Lung (tissue), 11 donors: ENCODE measurements at regions not wholly inside any gene's neighbourhood (a gene's known extent, or its start where the extent isn't known, plus 50 kb on each side); places are given as distances from the start of the nearest gene placed in this dataset.

Experiments
- ATAC-seq: fragments of 200-7000 bp; cut with Tn5 transposase; one replicate; pipeline ENCODE4 v1.9.1; 2020; ENCODE audit warnings: moderate number of reproducible peaks; ENCODE audit not compliant: insufficient read depth, low FRiP score
- DNase-seq, 3 donors: peaks; one replicate each; pipeline ENCODE4 v3.0.0-alpha.2; 2013 to 2017
- H3K27ac ChIP-seq, 2 donors: one replicate each; pipeline ENCODE4 v1.5.1; 2013; ENCODE audit warnings: mild to moderate bottlenecking in 2 of 2, moderate library complexity in 2 of 2, control low read depth in 1 of 2, inconsistent platforms in 1 of 2, low read depth in 1 of 2, low read length in 1 of 2
- H3K27me3 ChIP-seq, 3 donors: one replicate each; pipeline ENCODE4 v1.5.1; 2013; ENCODE audit warnings: low read length in 2 of 3; ENCODE audit not compliant: control insufficient read depth in 3 of 3, insufficient read depth in 3 of 3
- H3K36me3 ChIP-seq, 4 donors: one replicate each; pipeline ENCODE4 v1.5.1; 2013; ENCODE audit warnings: low read length in 4 of 4, mild to moderate bottlenecking in 1 of 4, moderate library complexity in 1 of 4; ENCODE audit not compliant: control insufficient read depth in 4 of 4, insufficient read depth in 4 of 4
- H3K4me1 ChIP-seq, 5 donors: one replicate each; pipeline ENCODE4 v1.5.1; 2013; ENCODE audit warnings: low read length in 5 of 5, mild to moderate bottlenecking in 2 of 5, moderate library complexity in 1 of 5; ENCODE audit not compliant: control insufficient read depth in 5 of 5, insufficient read depth in 5 of 5
- H3K4me3 ChIP-seq: one replicate; pipeline ENCODE4 v1.5.1; 2013; ENCODE audit warnings: mild to moderate bottlenecking, control low read depth, moderate library complexity
- H3K9ac ChIP-seq, 2 donors: one replicate each; pipeline ENCODE4 v1.5.1; 2013; ENCODE audit warnings: low read length in 2 of 2, control low read depth in 1 of 2; ENCODE audit not compliant: insufficient read depth in 1 of 2
- H3K9me3 ChIP-seq, 4 donors: one replicate each; pipeline ENCODE4 v1.5.1; 2013; ENCODE audit warnings: low read length in 3 of 4, mild to moderate bottlenecking in 1 of 4, moderate library complexity in 1 of 4; ENCODE audit not compliant: control insufficient read depth in 4 of 4, insufficient read depth in 3 of 4
- CTCF ChIP-seq: IDR thresholded peaks from 2 replicates; pipeline ENCODE4 v1.5.1; 2012; ENCODE audit warnings: mild to moderate bottlenecking; ENCODE audit errors: control extremely low read depth, extremely low read depth
- WGBS, 2 donors: extraction: QIAGEN DNeasy Blood & Tissue Kit; methylation state at CpG; one replicate each; pipeline ENCODE4 v1.1.7; 2013; 5-methylcytosine and 5-hydroxymethylcytosine counted together
- donor health status: control.
- donor health status: control.
- donor health status: Bipolar disorder and iron deficiency.
- donor health status: healthy.
- donor health status: DM: yes; HTN: yes; CAD: no.

- WGBS, 2 donors = 79 to 84% methylated on average over 12 of the region's 12 CpGs
- Histone ChIP-seq H3K27me3 (no peaks in the 10 kb centered on the region), H3K9me3 (no peaks in the 10 kb centered on the region), H3K4me3 (no peak overlapping the region), H3K27ac (peak overlapping the region in 1 of 2 donors; percentile 41), H3K9ac (no peak overlapping the region), H3K36me3 (peaks cover 0 to 7% (median 0%) of the 10 kb centered on the region in 4 donors), H3K4me1 (peaks cover 0 to 57% (median 17%) of the 10 kb centered on the region in 5 donors)
- ATAC-seq = no peak
- TF ChIP-seq CTCF = no peak
- DNase-seq = no peak
Measured at GRCh38 chr9:549455-549997, 292.0 kb upstream of the DMRT1 start.

GRCh38 chr9:550333-550732 lies 291.2 kb upstream of the DMRT1 start:
- ATAC-seq (no peak), DNase-seq (no peak)
- no peak for TF ChIP-seq CTCF
- Histone ChIP-seq H3K4me1 (peaks cover 0 to 51% (median 16%) of the 10 kb centered on the region in 5 donors), H3K36me3 (peaks cover 0 to 7% (median 0%) of the 10 kb centered on the region in 4 donors), H3K9me3 (no peaks in the 10 kb centered on the region), H3K27me3 (no peaks in the 10 kb centered on the region), H3K9ac (no peak overlapping the region), H3K4me3 (no peak overlapping the region), H3K27ac (no peak overlapping the region)
- WGBS, 2 donors = 91% methylated on average over 8 of the region's 8 CpGs

GRCh38 chr9:551986-552929 lies 289.2 kb upstream of the DMRT1 start:
- 73 to 86% methylated on average over 12 of the region's 12 CpGs for WGBS, 2 donors
- Histone ChIP-seq H3K36me3 (peaks cover 0 to 7% (median 0%) of the 10 kb centered on the region in 4 donors), H3K9me3 (no peaks in the 10 kb centered on the region), H3K4me1 (peaks cover 0 to 34% (median 9%) of the 10 kb centered on the region in 5 donors), H3K9ac (peak overlapping the region in 1 of 2 donors; percentile 20), H3K27me3 (no peaks in the 10 kb centered on the region), H3K4me3 (no peak overlapping the region), H3K27ac (peak overlapping the region; percentile 40)
- DNase-seq = peak; percentile 68 to 95 (median 91)
- TF ChIP-seq CTCF = no peak
- ATAC-seq = peak; percentile 72
